Hepatocyte (in vitro differentiated cells): ENCODE measurements at regions not wholly inside any gene's neighbourhood (a gene's known extent, or its start where the extent isn't known, plus 50 kb on each side); places are given as distances from the start of the nearest gene placed in this dataset.

ENCODE experiments used
- DNase-seq: peaks from one replicate; pipeline ENCODE4 v3.0.0-alpha.2; 2016; ENCODE audit warnings: low spot score
- H2AFZ ChIP-seq: fragments of 200-600 bp; sonication (generic); 2 replicates; pipeline ENCODE4 v1.6.0; 2016; ENCODE audit warnings: antibody characterized with exemption, mild to moderate bottlenecking
- H3K27ac ChIP-seq: fragments of 200-600 bp; sonication (generic); 2 replicates; pipeline ENCODE4 v1.5.1; 2016; ENCODE audit warnings: mild to moderate bottlenecking
- H3K27me3 ChIP-seq: fragments of 200-600 bp; sonication (generic); 2 replicates; pipeline ENCODE4 v1.6.1; 2016
- H3K36me3 ChIP-seq: fragments of 200-600 bp; sonication (generic); replicated peaks from 2 replicates; pipeline ENCODE4 v1.5.1; 2016; ENCODE audit warnings: low read depth; ENCODE audit not compliant: insufficient read depth
- H3K4me1 ChIP-seq: fragments of 200-600 bp; sonication (generic); 2 replicates; pipeline ENCODE4 v1.5.1; 2016; ENCODE audit warnings: mild to moderate bottlenecking, moderate library complexity; ENCODE audit not compliant: insufficient read depth
- H3K4me2 ChIP-seq: fragments of 200-600 bp; sonication (generic); 2 replicates; pipeline ENCODE4 v1.6.0; 2016
- H3K4me3 ChIP-seq: fragments of 200-600 bp; sonication (generic); 2 replicates; pipeline ENCODE4 v1.5.1; 2016; ENCODE audit warnings: mild to moderate bottlenecking
- H3K79me2 ChIP-seq: fragments of 200-600 bp; sonication (generic); 2 replicates; pipeline ENCODE4 v1.6.0; 2017; ENCODE audit warnings: mild to moderate bottlenecking
- H3K9me2 ChIP-seq: fragments of 200-600 bp; sonication (generic); replicated peaks from 2 replicates; pipeline ENCODE4 v1.6.0; 2017; ENCODE audit warnings: mild to moderate bottlenecking; ENCODE audit not compliant: insufficient read depth
- H3K9me3 ChIP-seq: fragments of 200-600 bp; sonication (generic); 2 replicates; pipeline ENCODE4 v1.5.1; 2016; ENCODE audit warnings: low read depth, mild to moderate bottlenecking
- H4K20me1 ChIP-seq: fragments of 200-600 bp; sonication (generic); 2 replicates; pipeline ENCODE4 v1.6.0; 2016; ENCODE audit warnings: mild to moderate bottlenecking; ENCODE audit not compliant: insufficient read depth, poor library complexity, severe bottlenecking
- CTCF ChIP-seq: fragments of 200-600 bp; sonication (generic); IDR thresholded peaks from 2 replicates; pipeline ENCODE4 v1.5.1; 2016; ENCODE audit warnings: antibody characterized with exemption, mild to moderate bottlenecking; ENCODE audit not compliant: poor library complexity
- EZH2 ChIP-seq: fragments of 200-600 bp; sonication (generic); IDR thresholded peaks from 2 replicates; pipeline ENCODE4 v1.6.1; 2016; ENCODE audit warnings: antibody characterized with exemption, mild to moderate bottlenecking, borderline replicate concordance
- EZH2phosphoT487 ChIP-seq: fragments of 200-600 bp; sonication (generic); IDR thresholded peaks from one replicate; pipeline ENCODE4 v1.6.1; 2018; ENCODE audit warnings: antibody characterized with exemption, mild to moderate bottlenecking, low read depth, moderate library complexity; ENCODE audit not compliant: unreplicated experiment, severe bottlenecking
- WGBS: methylation state at CpG from one replicate; pipeline ENCODE4 v1.1.6; 2016; ENCODE audit warnings: low lambda C conversion rate; ENCODE audit errors: missing lambda C conversion rate; 5-methylcytosine and 5-hydroxymethylcytosine counted together

- no peak for DNase-seq
- no peaks in the 10 kb centered on the region for H3K27me3 ChIP-seq
- no peaks in the 10 kb centered on the region for H3K9me2 ChIP-seq
- H3K27ac ChIP-seq, result no peak overlapping the region
- no peaks in the 10 kb centered on the region for H4K20me1 ChIP-seq
- 92% methylated on average over 5 of the region's 5 CpGs for WGBS
- no peak overlapping the region for H2AFZ ChIP-seq
- no peak overlapping the region for H3K4me3 ChIP-seq
- H3K4me2 ChIP-seq, result no peak overlapping the region
- no peak for TF ChIP-seq EZH2phosphoT487
- H3K36me3 ChIP-seq, result no peaks in the 10 kb centered on the region
- no peaks in the 10 kb centered on the region for H3K9me3 ChIP-seq
- no peaks in the 10 kb centered on the region for H3K79me2 ChIP-seq
- H3K4me1 ChIP-seq, result no peaks in the 10 kb centered on the region
Measured at GRCh38 chr11:21625982-21626381, 566.9 kb upstream of the ANO5 start.

- Histone ChIP-seq H3K36me3 (no peaks in the 10 kb centered on the region), H3K27me3 (no peaks in the 10 kb centered on the region), H3K9me3 (no peaks in the 10 kb centered on the region), H3K4me1 (no peaks in the 10 kb centered on the region), H3K9me2 (no peaks in the 10 kb centered on the region), H3K79me2 (no peaks in the 10 kb centered on the region), H4K20me1 (no peaks in the 10 kb centered on the region), H3K27ac (no peak overlapping the region), H3K4me2 (no peak overlapping the region), H3K4me3 (no peak overlapping the region), H2AFZ (no peak overlapping the region)
- TF ChIP-seq EZH2phosphoT487, result no peak
- TF ChIP-seq CTCF, result no peak
- no peak for TF ChIP-seq EZH2
- 65% methylated on average over 3 of the region's 3 CpGs for WGBS
- no peak for DNase-seq
Measured at GRCh38 chr11:21628641-21629040, 564.2 kb upstream of the ANO5 start.

- Histone ChIP-seq H4K20me1 (no peaks in the 10 kb centered on the region), H3K36me3 (no peaks in the 10 kb centered on the region), H3K4me1 (no peaks in the 10 kb centered on the region), H2AFZ (no peak overlapping the region), H3K27ac (no peak overlapping the region), H3K79me2 (no peaks in the 10 kb centered on the region), H3K9me2 (no peaks in the 10 kb centered on the region), H3K4me3 (no peak overlapping the region), H3K4me2 (no peak overlapping the region), H3K27me3 (no peaks in the 10 kb centered on the region), H3K9me3 (no peaks in the 10 kb centered on the region)
- DNase-seq, result no peak
- TF ChIP-seq EZH2phosphoT487 (no peak), CTCF (no peak), EZH2 (no peak)
- 93% methylated on average over 1 of the region's 1 CpG for WGBS
Measured at GRCh38 chr11:21630934-21631478, 561.9 kb upstream of the ANO5 start.

- H2AFZ ChIP-seq, result no peak overlapping the region
- no peaks in the 10 kb centered on the region for H3K4me1 ChIP-seq
- no peaks in the 10 kb centered on the region for H4K20me1 ChIP-seq
- TF ChIP-seq EZH2 (no peak), CTCF (no peak), EZH2phosphoT487 (no peak)
- no peak overlapping the region for H3K27ac ChIP-seq
- H3K4me3 ChIP-seq, result no peak overlapping the region
- no peak overlapping the region for H3K4me2 ChIP-seq
- no peaks in the 10 kb centered on the region for H3K9me3 ChIP-seq
- no peaks in the 10 kb centered on the region for H3K36me3 ChIP-seq
- 94% methylated on average over 7 of the region's 7 CpGs for WGBS
- H3K79me2 ChIP-seq, result no peaks in the 10 kb centered on the region
- no peaks in the 10 kb centered on the region for H3K9me2 ChIP-seq
- H3K27me3 ChIP-seq, result no peaks in the 10 kb centered on the region
- no peak for DNase-seq
Measured at GRCh38 chr11:21631991-21632390, 560.9 kb upstream of the ANO5 start.
